ENCODE measurements at regions not wholly inside any gene's neighbourhood (a gene's known extent, or its start where the extent isn't known, plus 50 kb on each side); places are given as distances from the start of the nearest gene placed in this dataset.

GRCh38 chr9:1791191-1791590 is 224.0 kb upstream of the SMARCA2 start:
- no peak for DNase-seq

DNA sequence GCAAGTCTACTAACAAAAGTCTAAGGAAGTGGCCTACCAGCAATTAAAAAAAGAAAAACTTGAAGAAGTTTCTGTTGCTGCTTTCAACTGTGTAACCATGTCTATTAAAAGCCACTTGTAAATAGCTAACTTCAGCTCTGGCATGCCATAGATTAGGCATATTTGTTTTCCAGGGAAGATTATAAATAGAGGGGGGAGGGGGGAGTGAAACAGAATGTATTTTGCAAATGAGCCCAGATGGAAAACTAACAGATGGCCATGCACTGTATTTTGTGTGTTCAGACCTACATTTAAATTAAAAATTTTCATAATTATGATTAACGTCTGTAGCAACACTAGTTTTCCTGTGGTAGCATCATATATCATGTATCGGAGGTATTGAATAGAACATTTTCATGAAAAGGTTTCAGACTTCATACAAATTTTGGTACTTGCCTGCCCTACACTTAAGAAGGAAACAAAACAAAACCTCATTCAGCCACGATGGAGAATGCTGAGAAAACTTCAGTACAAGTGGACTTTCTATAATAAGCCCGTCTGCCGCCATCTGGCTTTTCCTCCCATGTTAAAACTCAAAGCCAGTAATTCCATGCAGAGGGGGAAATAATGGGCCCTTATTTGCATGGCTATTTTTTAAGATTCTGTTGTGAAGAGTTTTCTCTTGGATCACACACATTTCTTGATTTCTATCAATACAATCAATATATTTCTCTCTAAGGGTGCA is 220.4 kb upstream of the SMARCA2 start:
- no peak for DNase-seq

- DNase-seq, result peak; percentile 4
Observed at GRCh38 chr9:1804128-1804865, 210.8 kb upstream of the SMARCA2 start.

GRCh38 chr9:1829719-1830118 is 185.4 kb upstream of the SMARCA2 start:
- DNase-seq, result no peak

GRCh38 chr9:1832960-1833359 is 182.2 kb upstream of the SMARCA2 start:
- no peak for DNase-seq

DNA sequence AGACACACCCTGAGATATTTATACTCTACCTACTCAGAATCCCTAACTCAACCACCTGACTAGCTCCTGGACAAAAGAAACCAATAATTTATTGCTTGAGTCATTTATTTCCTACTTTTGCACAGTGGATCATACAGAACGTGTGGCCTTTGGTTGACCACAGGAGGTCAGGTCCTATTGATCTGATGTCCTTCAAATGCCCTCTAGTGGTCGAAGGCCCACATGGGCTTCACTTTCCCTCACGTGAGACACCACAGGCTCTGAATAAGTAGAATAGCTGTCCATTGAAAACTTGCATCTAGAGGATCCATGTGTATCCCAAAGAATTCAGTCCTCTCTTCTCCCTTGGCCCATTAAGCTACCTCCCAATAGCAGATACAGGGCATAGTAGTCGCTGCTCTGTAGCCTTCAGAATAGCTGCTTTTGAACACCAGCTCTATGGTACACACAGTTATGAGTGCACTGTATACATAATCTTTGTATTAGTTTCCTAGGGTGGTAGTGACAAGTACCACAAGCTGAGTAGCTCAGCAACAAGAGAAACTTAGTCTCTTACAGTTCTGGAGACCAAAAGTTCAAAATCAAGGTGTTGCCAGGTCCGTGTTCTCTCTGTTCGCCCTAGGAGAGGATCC is 177.6 kb upstream of the SMARCA2 start:
- peak; percentile 71 for DNase-seq

DNA sequence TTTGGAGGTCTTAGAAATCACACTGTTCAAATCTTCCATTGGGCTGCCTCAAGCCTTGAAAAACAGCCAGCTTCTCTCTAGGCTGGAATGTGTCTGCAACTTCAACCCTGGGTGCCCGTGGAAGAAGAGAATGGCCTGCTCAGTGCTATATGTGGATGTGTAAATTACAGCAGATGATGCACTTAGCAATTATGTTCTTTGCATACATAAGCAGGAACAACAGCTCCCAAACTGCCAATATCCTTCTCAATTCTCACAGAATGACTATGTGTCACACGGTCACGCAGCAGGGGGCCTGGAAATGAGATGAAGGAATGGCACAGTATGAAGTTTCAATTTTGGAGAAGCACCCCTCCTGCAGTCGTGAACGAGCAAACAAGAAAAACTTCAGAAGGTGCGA is 175.2 kb upstream of the SMARCA2 start:
- DNase-seq, result no peak

GRCh38 chr9:1845425-1845824 is 169.7 kb upstream of the SMARCA2 start:
- no peak for DNase-seq

DNA sequence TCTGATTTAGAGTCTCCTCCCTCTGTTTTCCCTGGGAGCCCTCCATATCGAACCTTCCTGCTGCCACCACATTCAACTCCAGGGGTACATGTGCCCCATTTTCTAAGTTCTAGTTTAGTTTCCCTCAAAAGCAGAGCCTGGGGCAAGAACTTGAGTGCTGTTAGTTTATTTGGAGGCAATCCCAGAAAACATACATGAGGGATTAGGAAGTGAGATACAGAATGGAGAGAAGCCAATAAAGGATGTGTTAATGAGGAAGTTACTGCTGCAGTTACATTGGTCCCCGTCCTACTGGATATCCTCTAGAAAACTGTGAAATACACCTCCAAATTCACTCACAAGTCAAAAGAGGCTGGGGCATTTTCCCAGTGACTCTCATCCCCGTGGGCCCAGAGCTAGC is 159.4 kb upstream of the SMARCA2 start:
- no peak for DNase-seq

DNA sequence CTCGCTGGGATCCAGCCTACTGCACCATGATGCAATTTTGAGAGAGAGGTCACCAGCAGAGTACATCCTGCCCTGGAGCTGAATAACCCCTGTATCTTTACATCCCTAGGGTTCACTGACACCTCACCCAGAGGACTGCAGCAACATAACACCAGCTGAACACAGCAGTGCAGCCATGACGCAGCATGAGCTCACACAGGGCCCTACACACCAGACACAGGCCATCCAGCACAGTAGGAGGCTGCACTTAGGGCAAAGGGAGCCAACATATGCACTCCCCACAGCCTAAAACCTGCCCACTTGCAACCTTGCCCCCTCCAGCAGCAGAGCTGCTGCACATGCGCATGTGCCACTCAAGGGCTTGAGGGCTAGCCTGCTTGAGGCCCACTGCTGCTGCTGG is 157.3 kb upstream of the SMARCA2 start:
- DNase-seq, result no peak

DNA sequence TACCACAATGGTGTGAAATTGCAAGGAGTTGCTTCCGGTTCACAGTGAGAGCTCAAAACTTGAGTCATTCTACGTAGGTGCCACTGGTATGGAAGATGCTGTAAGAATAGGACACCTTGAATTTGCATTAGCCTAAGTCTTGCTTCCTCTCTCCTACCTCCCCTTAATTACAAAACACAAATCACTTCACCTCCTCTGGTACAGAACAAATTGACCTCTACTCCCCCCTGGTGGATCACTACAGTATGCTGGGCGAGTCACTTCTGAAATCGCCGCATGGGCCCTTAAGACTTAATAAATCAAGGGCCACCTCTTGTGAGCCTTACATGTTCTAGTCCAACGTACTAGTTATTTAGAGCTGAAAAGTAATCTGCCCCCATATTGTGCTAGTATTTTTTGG is 145.3 kb upstream of the SMARCA2 start:
- DNase-seq, result peak; percentile 60

DNA sequence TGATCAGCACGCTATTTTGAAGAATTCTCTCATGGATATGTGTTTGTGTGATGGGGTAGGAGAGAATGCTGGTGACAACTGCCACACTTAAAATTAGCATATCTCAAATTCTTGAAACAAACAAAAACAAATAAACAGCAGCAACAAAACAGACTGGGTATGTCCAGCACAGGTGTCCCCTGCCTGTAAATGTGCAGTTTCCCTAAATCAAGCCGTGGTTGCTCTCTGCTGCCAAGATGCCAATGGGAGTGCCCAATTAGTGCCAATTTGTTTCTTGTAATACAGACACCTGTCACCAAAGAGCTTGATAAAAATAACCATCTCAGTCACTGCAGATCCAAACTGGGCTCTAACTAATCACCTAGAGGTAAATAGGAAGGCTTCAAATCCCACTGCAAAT is 144.2 kb upstream of the SMARCA2 start:
- DNase-seq, result no peak

DNA sequence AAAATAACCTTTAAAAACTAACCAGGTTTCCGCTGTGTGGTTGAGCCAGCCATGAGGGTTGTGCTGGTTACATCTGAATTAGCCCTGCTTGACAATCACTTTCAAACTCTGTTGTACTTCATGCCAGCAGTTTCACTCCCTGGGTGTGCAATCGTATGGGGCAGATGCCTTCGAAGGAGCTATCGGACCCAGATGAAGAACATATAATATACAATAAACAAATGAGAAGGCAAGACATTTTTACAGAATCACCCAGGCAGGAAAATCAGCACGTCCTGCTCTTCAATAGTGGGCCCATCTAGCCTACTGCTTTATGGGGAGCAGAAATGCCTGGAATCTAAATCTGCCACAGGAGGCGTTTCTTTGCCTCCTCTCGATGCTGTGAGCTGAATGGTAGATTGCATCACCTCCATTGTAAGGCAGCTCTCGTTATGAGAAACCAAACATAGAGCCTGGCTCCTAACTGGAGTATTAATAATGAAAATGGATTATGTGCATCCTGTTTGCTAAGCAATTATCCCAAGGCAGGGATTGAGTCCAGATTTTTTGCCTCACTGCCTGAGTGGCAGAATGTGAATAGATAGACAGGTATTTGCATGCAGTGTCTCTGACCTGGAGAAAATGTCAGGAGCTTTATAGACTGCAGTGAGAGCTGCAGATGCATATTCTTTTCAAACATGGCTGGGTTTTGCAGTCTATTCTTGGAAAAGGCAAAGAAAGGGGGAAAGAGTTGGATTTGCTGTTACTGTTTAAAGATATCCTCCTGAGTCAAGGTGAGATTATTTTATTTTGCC is 143.3 kb upstream of the SMARCA2 start:
- DNase-seq, result no peak

- DNase-seq, result no peak
Observed at GRCh38 chr9:1875251-1875851, 139.8 kb upstream of the SMARCA2 start.

DNA sequence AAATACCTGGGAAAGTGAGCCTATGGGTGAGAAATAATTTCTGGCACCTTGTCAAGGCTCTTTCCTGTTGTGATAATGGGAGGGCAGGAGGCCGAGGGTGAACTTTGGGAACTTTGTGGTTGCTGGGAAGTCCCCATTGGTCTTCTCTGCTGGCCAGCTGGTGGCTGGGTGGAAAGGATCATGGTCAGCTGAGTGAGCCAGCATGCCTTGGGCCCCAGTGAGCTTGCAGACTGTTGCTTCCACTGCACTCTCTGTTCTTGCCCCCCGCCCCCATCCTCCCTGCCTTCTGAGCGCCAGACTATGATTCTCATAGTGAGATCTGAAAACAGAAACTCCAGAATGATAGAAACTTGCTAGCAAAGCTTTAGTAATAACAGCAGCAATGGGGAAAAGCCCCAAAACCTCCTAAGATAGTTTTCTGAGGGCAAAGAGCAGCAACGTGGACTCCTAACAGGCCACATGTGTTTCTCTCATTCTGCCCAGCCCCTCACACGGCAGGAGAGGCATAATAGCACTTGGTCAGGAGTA is 139.2 kb upstream of the SMARCA2 start:
- no peak for DNase-seq

GRCh38 chr9:1876891-1877496 is 138.2 kb upstream of the SMARCA2 start:
- no peak for DNase-seq

DNA sequence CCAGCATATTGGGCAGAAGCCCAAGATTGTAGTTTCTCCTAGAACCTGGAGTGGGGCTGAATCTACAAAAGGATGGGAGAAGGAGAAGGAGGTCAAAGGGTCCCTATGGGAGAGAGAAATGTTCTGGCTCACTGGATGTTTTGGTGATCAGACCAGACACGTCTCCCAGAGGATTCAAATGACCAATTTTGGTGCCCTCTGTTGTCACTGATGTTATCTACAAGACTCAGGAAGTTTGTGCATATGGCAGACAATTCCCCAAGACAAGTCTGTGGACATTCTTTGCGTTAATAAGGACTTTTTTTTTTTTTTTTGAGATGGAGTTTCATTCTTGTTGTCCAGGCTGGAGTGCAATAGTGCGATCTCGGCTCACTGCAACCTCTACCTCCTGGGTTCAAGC is 137.2 kb upstream of the SMARCA2 start:
- DNase-seq, result no peak

DNA sequence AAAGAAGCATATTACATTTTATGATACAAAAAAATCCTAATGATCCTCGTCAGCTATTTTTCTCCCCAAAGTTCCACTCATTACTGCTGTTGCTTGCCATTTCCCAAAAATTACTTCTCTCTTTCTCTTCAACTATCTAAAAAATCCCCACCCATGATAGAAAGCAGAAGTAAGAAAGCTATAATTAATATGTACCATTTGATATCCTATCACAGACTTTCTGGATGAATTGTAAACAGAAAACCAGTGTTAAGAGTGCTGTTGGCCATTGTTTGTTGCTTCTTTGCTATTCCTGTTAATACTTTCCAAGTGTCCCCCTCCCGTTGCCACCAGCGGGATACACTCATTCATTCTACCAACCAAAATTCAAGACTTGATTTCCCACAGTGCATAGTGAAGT is 136.3 kb upstream of the SMARCA2 start:
- no peak for DNase-seq

DNA sequence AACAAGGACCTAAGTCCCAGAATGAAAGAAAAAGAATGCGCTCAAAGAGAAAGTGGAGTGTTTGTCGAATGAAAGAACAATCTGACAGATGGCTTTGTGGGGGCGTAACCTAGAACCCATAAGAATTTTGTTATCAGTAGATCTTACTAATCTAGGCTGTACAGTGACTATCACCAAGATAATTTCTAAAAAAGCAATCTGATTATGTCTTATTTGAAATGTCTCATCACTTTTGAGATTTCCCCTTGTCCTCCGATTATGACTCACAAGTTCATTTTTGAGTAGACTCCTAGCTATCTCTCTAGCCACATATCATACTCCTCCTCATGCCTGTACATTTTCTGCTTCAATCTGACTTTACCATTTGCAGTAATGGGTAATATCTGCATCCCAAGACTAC is 135.6 kb upstream of the SMARCA2 start:
- no peak for DNase-seq

- no peak for DNase-seq
Observed at GRCh38 chr9:1880038-1880565, 135.0 kb upstream of the SMARCA2 start.

DNA sequence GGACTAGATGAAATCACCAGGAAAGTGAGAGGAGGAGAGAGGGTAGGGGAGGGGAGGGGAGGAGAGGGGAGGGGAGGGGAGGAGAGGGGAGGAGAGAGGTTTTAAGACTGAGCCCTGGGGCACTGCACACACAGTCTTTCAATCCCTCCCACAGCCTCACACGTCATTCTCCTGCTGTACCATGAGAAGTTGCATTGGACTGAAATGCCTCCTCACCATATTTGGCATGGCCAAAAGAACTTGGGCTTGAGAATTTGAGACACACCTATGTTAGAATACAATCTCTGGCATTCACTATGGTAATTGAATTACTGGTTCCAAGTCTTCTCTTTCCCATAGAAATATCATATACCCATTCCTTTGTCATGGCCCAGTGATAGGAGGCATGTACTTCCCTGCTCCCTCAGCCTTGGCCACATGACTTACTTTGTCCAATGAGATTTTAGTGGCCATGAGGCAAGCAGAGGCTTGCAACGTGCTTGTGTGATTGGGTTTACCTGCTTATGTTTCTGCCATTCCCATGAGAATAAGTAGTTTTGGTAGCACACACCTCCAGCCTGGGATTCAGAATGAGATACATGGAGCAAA is 133.3 kb upstream of the SMARCA2 start:
- DNase-seq, result no peak

All from hematopoietic multipotent progenitor cell treated with erythropoietin and hydrocortisone succinate and interleukin-3 and kit ligand, for 4 days (in vitro differentiated cells).